ENCODE measurements at regions not wholly inside any gene's neighbourhood (a gene's known extent, or its start where the extent isn't known, plus 50 kb on each side); places are given as distances from the start of the nearest gene placed in this dataset.

DNA sequence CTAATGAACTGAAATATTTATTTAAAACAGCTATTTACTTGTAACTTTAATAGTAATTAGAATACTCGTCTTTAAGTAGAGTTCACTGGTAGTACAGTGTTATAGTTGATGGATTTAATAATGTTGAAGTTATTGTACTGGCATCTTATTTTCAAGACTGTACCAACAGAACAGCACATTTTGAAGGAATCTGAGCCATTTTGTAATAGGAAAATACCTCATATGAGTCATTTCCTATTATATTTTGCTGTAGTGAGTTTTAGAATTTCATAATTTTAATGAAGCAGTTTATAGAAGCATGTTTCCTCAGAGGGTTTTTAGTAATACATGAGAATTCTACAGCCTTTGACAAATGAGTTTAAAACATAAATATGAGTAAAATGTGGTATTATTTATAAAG lies 258.3 kb downstream of the OLFM3 start:
- Mint-ChIP-seq H3K27ac (ENCODE audit: low read depth) (no peak overlapping the region), H3K27me3 (no peaks in the 10 kb centered on the region), H3K4me3 (no peak overlapping the region), H3K4me1 (no peaks in the 10 kb centered on the region), H3K36me3 (ENCODE audit: insufficient read depth) (no peaks in the 10 kb centered on the region), H3K9me3 (peaks cover 5% of the 10 kb centered on the region)
- no peak for ATAC-seq (replicated peaks; ENCODE audit: extremely low read depth, poor library complexity, severe bottlenecking)
- DNase-seq (ENCODE audit: low spot score in 2 of 2) = no peak

DNA sequence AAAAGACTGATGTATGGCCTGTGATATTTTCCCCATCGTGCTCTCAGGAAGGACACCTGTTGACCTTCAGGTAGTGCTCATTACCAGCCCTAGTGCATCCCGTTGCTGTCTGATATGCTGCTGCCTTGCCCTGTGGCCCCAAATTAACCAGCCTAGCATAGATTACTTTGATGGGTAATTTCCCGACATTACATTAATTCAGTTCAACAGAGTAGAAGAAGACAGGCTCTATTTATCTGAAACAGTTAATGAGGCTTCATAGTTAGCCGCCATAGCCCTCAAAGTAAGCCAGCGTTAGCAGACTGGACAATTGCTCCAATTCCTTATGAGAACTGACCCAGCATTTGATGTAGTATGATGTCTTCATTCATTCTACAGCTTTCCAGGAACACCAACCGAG lies 257.6 kb downstream of the OLFM3 start:
- H3K4me3 Mint-ChIP-seq = no peak overlapping the region
- no peaks in the 10 kb centered on the region for H3K27me3 Mint-ChIP-seq
- H3K9me3 Mint-ChIP-seq = peaks cover 5% of the 10 kb centered on the region
- H3K4me1 Mint-ChIP-seq = no peaks in the 10 kb centered on the region
- no peak overlapping the region for H3K27ac Mint-ChIP-seq (ENCODE audit: low read depth)
- no peak for DNase-seq (ENCODE audit: low spot score in 2 of 2)
- no peaks in the 10 kb centered on the region for H3K36me3 Mint-ChIP-seq (ENCODE audit: insufficient read depth)
- no peak for ATAC-seq (replicated peaks; ENCODE audit: extremely low read depth, poor library complexity, severe bottlenecking)

DNA sequence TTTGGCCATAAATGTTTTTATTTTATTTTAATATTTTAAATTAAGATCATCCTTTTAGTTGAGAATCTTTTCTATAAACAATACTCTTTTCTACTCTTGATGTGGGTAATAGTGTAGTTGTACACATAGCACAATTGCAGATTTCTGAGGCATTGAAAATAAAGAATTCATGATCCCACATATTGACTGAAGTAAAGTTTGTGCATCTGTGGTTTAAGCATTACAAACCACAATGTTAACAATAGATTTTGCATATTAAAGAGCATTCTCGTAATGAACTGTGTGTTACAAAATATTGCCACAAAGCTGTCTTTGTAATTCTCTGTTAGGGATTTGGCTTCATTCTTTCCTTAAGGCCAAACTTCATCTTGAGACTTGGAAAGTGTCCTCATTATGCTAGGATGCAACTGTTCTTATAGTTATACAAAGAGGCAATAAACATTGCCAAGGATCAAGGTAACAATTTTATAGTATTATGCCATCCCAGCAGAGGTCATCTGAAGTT lies 256.8 kb downstream of the OLFM3 start:
- H3K27ac Mint-ChIP-seq (ENCODE audit: low read depth) = no peak overlapping the region
- no peak for DNase-seq (ENCODE audit: low spot score in 2 of 2)
- ATAC-seq (replicated peaks; ENCODE audit: extremely low read depth, poor library complexity, severe bottlenecking) = no peak
- no peaks in the 10 kb centered on the region for H3K27me3 Mint-ChIP-seq
- H3K4me3 Mint-ChIP-seq = no peak overlapping the region
- H3K36me3 Mint-ChIP-seq (ENCODE audit: insufficient read depth) = no peaks in the 10 kb centered on the region
- peaks cover 5% of the 10 kb centered on the region for H3K9me3 Mint-ChIP-seq
- no peaks in the 10 kb centered on the region for H3K4me1 Mint-ChIP-seq

DNA sequence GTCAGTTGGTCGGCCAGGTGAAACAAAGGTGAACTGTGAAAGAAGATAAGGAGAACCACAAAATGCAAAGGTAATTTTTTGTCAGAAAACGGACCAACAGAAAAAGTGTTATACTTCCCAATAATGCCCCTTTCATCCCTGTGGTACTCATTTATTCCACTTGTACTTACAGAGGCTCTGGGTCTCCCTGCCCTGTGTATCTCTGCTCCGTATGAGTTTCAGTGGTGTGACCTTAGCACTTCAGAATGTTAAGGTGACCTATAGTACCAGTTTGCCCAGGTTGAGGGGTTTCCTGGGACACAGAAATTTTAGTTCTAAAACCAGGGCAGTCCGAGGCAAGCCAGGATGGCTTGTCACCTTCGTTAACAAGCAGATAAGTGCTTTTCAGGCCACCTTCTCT lies 254.8 kb downstream of the OLFM3 start:
- Mint-ChIP-seq H3K9me3 (peaks cover 5% of the 10 kb centered on the region), H3K27ac (ENCODE audit: low read depth) (no peak overlapping the region), H3K27me3 (no peaks in the 10 kb centered on the region), H3K4me3 (no peak overlapping the region), H3K4me1 (no peaks in the 10 kb centered on the region), H3K36me3 (ENCODE audit: insufficient read depth) (no peaks in the 10 kb centered on the region)
- DNase-seq (ENCODE audit: low spot score in 2 of 2) (no peak), ATAC-seq (replicated peaks; ENCODE audit: extremely low read depth, poor library complexity, severe bottlenecking) (no peak)

DNA sequence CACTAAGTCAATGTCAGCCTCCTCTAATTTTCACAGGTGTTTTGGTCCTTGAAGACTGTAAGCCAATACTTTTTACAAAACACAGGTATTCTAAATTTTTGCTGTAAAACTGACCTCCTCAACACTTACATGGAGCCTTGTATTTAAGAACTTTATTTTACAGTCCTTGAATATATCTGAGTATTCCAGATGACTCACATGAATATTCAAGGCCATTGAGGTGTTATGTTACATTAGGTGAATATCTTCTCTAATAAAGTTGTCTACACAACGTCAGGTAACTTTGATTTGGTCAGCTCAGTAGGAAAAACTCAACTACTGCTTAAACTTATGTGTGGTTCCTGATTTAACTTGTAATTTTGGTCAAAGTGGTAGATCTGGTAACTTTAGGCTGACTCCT lies 254.2 kb downstream of the OLFM3 start:
- ATAC-seq (replicated peaks; ENCODE audit: extremely low read depth, poor library complexity, severe bottlenecking) (no peak), DNase-seq (ENCODE audit: low spot score in 2 of 2) (no peak)
- Mint-ChIP-seq H3K36me3 (ENCODE audit: insufficient read depth) (no peaks in the 10 kb centered on the region), H3K4me1 (no peaks in the 10 kb centered on the region), H3K4me3 (no peak overlapping the region), H3K27ac (ENCODE audit: low read depth) (no peak overlapping the region), H3K27me3 (no peaks in the 10 kb centered on the region), H3K9me3 (peaks cover 5% of the 10 kb centered on the region)

- H3K4me3 Mint-ChIP-seq = no peak overlapping the region
- ATAC-seq (replicated peaks; ENCODE audit: extremely low read depth, poor library complexity, severe bottlenecking) (no peak), DNase-seq (ENCODE audit: low spot score in 2 of 2) (no peak)
- no peaks in the 10 kb centered on the region for H3K4me1 Mint-ChIP-seq
- no peaks in the 10 kb centered on the region for H3K36me3 Mint-ChIP-seq (ENCODE audit: insufficient read depth)
- no peaks in the 10 kb centered on the region for H3K27me3 Mint-ChIP-seq
- H3K27ac Mint-ChIP-seq (ENCODE audit: low read depth) = no peak overlapping the region
- H3K9me3 Mint-ChIP-seq = peaks cover 5% of the 10 kb centered on the region
Observed at GRCh38 chr1:101745551-101746270, 251.0 kb downstream of the OLFM3 start.

GRCh38 chr1:101748077-101748476 lies 248.6 kb downstream of the OLFM3 start:
- no peaks in the 10 kb centered on the region for H3K9me3 Mint-ChIP-seq

More at GRCh38 chr1:101748077-101748476, 248.6 kb downstream of the OLFM3 start:
- H3K4me3 Mint-ChIP-seq = no peak overlapping the region
- no peaks in the 10 kb centered on the region for H3K36me3 Mint-ChIP-seq (ENCODE audit: insufficient read depth)
- H3K27ac Mint-ChIP-seq (ENCODE audit: low read depth) = no peak overlapping the region
- no peaks in the 10 kb centered on the region for H3K27me3 Mint-ChIP-seq
- DNase-seq (ENCODE audit: low spot score in 2 of 2) (no peak), ATAC-seq (replicated peaks; ENCODE audit: extremely low read depth, poor library complexity, severe bottlenecking) (no peak)
- H3K4me1 Mint-ChIP-seq = no peaks in the 10 kb centered on the region
